ENCODE measurements at regions not wholly inside any gene's neighbourhood (a gene's known extent, or its start where the extent isn't known, plus 50 kb on each side); places are given as distances from the start of the nearest gene placed in this dataset.

GRCh38 chr5:51694826-51695225 is 311.6 kb downstream of the ISL1 start:
- no peak for TF ChIP-seq CTCF (IDR thresholded peaks at IDR 0.05)
- TF ChIP-seq POLR2AphosphoS5 (IDR thresholded peaks at IDR 0.05; ENCODE audit: low read depth, low read length) = no peak
- TF ChIP-seq REST (IDR thresholded peaks at IDR 0.05; ENCODE audit: insufficient read depth in 1 of 2, low read depth in 2 of 2, low read length in 1 of 2) = no peak

All from Panc1 (cell line).